ENCODE measurements at regions not wholly inside any gene's neighbourhood (a gene's known extent, or its start where the extent isn't known, plus 50 kb on each side); places are given as distances from the start of the nearest gene placed in this dataset.
"Not testable (repeated sequence)": the region's sequence is repeated elsewhere in the genome, so short reads cannot be mapped to it uniquely, and the experiment has no call there.

GRCh38 chr9:100639854-100640253, 62.0 kb downstream of the CAVIN4 start:
- H3K27ac ChIP-seq (ENCODE audit: low read depth, low read length, severe bottlenecking) = no peak overlapping the region
- H3K36me3 ChIP-seq (ENCODE audit: control insufficient read depth, insufficient read depth, low read length) = no peaks in the 10 kb centered on the region
- 50% methylated on average over 1 of the region's 1 CpG; no CpG with 5 or more reads in 1 of the 2 experiments for WGBS, 2 experiments (ENCODE audit: insufficient coverage in 2 of 2)
- no peak overlapping the region for H3K4me3 ChIP-seq (ENCODE audit: extremely low read depth, insufficient read depth, low read length, poor library complexity, severe bottlenecking)
- peaks cover 5% of the 10 kb centered on the region for H3K9me3 ChIP-seq (ENCODE audit: control insufficient read depth, low read length)
- H3K4me1 ChIP-seq (ENCODE audit: control insufficient read depth, insufficient read depth, low read length, poor library complexity, severe bottlenecking) = no peaks in the 10 kb centered on the region

- Histone ChIP-seq H3K36me3 (ENCODE audit: control insufficient read depth, insufficient read depth, low read length) (no peaks in the 10 kb centered on the region), H3K27ac (ENCODE audit: low read depth, low read length, severe bottlenecking) (no peak overlapping the region), H3K4me1 (ENCODE audit: control insufficient read depth, insufficient read depth, low read length, poor library complexity, severe bottlenecking) (no peaks in the 10 kb centered on the region), H3K4me3 (ENCODE audit: extremely low read depth, insufficient read depth, low read length, poor library complexity, severe bottlenecking) (no peak overlapping the region), H3K9me3 (ENCODE audit: control insufficient read depth, low read length) (peaks cover 5% of the 10 kb centered on the region)
- 94 to 100% methylated on average over 2 to 3 of the region's 5 CpGs for WGBS, 2 experiments (ENCODE audit: insufficient coverage in 2 of 2)
These were observed 62.7 kb downstream of the CAVIN4 start for GRCh38 chr9:100640447-100641050.

GRCh38 chr9:100641166-100641565, 63.3 kb downstream of the CAVIN4 start:
- Histone ChIP-seq H3K36me3 (ENCODE audit: control insufficient read depth, insufficient read depth, low read length) (no peaks in the 10 kb centered on the region), H3K9me3 (ENCODE audit: control insufficient read depth, low read length) (peaks cover 5% of the 10 kb centered on the region), H3K4me1 (ENCODE audit: control insufficient read depth, insufficient read depth, low read length, poor library complexity, severe bottlenecking) (no peaks in the 10 kb centered on the region), H3K27ac (ENCODE audit: low read depth, low read length, severe bottlenecking) (no peak overlapping the region), H3K4me3 (ENCODE audit: extremely low read depth, insufficient read depth, low read length, poor library complexity, severe bottlenecking) (no peak overlapping the region)
- 100% methylated on average over 1 of the region's 2 CpGs; no CpG with 5 or more reads in 1 of the 2 experiments for WGBS, 2 experiments (ENCODE audit: insufficient coverage in 2 of 2)

GRCh38 chr9:100652850-100653249, 75.0 kb downstream of the CAVIN4 start:
- Histone ChIP-seq H3K4me1 (ENCODE audit: control insufficient read depth, insufficient read depth, low read length, poor library complexity, severe bottlenecking) (no peaks in the 10 kb centered on the region), H3K9me3 (ENCODE audit: control insufficient read depth, low read length) (peaks cover 16% of the 10 kb centered on the region), H3K36me3 (ENCODE audit: control insufficient read depth, insufficient read depth, low read length) (no peaks in the 10 kb centered on the region), H3K27ac (ENCODE audit: low read depth, low read length, severe bottlenecking) (no peak overlapping the region), H3K4me3 (ENCODE audit: extremely low read depth, insufficient read depth, low read length, poor library complexity, severe bottlenecking) (no peak overlapping the region)
- 96 to 100% methylated on average over 2 of the region's 4 CpGs for WGBS, 2 experiments (ENCODE audit: insufficient coverage in 2 of 2)

- WGBS, 2 experiments (ENCODE audit: insufficient coverage in 2 of 2) = 86 to 100% methylated on average over 1 to 2 of the region's 4 CpGs
- Histone ChIP-seq H3K4me3 (ENCODE audit: extremely low read depth, insufficient read depth, low read length, poor library complexity, severe bottlenecking) (no peak overlapping the region), H3K9me3 (ENCODE audit: control insufficient read depth, low read length) (peaks cover 16% of the 10 kb centered on the region), H3K27ac (ENCODE audit: low read depth, low read length, severe bottlenecking) (no peak overlapping the region), H3K4me1 (ENCODE audit: control insufficient read depth, insufficient read depth, low read length, poor library complexity, severe bottlenecking) (no peaks in the 10 kb centered on the region), H3K36me3 (ENCODE audit: control insufficient read depth, insufficient read depth, low read length) (no peaks in the 10 kb centered on the region)
These were observed 75.9 kb downstream of the CAVIN4 start for GRCh38 chr9:100653643-100654334.

- H3K27ac ChIP-seq (ENCODE audit: low read depth, low read length, severe bottlenecking); H3K4me3 ChIP-seq (ENCODE audit: extremely low read depth, insufficient read depth, low read length, poor library complexity, severe bottlenecking); H3K36me3 ChIP-seq (ENCODE audit: control insufficient read depth, insufficient read depth, low read length); H3K4me1 ChIP-seq (ENCODE audit: control insufficient read depth, insufficient read depth, low read length, poor library complexity, severe bottlenecking): not testable (repeated sequence)
- H3K9me3 ChIP-seq (ENCODE audit: control insufficient read depth, low read length) = peaks cover 16% of the 10 kb centered on the region
- WGBS, 2 experiments (ENCODE audit: insufficient coverage in 2 of 2) = 77 to 83% methylated on average over 1 to 2 of the region's 2 CpGs
These were observed 79.0 kb downstream of the CAVIN4 start for GRCh38 chr9:100656851-100657250.

- Histone ChIP-seq H3K27ac (ENCODE audit: low read depth, low read length, severe bottlenecking) (no peak overlapping the region), H3K9me3 (ENCODE audit: control insufficient read depth, low read length) (peaks cover 9% of the 10 kb centered on the region), H3K4me3 (ENCODE audit: extremely low read depth, insufficient read depth, low read length, poor library complexity, severe bottlenecking) (no peak overlapping the region), H3K4me1 (ENCODE audit: control insufficient read depth, insufficient read depth, low read length, poor library complexity, severe bottlenecking) (no peaks in the 10 kb centered on the region), H3K36me3 (ENCODE audit: control insufficient read depth, insufficient read depth, low read length) (no peaks in the 10 kb centered on the region)
- WGBS, 2 experiments (ENCODE audit: insufficient coverage in 2 of 2) = 40% methylated on average over 1 of the region's 3 CpGs; no CpG with 5 or more reads in 1 of the 2 experiments
These were observed 83.8 kb downstream of the CAVIN4 start for GRCh38 chr9:100661668-100662067.

- Histone ChIP-seq H3K27ac (ENCODE audit: low read depth, low read length, severe bottlenecking) (no peak overlapping the region), H3K36me3 (ENCODE audit: control insufficient read depth, insufficient read depth, low read length) (no peaks in the 10 kb centered on the region), H3K4me1 (ENCODE audit: control insufficient read depth, insufficient read depth, low read length, poor library complexity, severe bottlenecking) (no peaks in the 10 kb centered on the region), H3K9me3 (ENCODE audit: control insufficient read depth, low read length) (peaks cover 4% of the 10 kb centered on the region), H3K4me3 (ENCODE audit: extremely low read depth, insufficient read depth, low read length, poor library complexity, severe bottlenecking) (no peak overlapping the region)
- WGBS, 2 experiments (ENCODE audit: insufficient coverage in 2 of 2) = 60 to 100% methylated on average over 1 of the region's 1 CpG
These were observed 84.2 kb downstream of the CAVIN4 start for GRCh38 chr9:100662122-100662521.

- H3K4me3 ChIP-seq (ENCODE audit: extremely low read depth, insufficient read depth, low read length, poor library complexity, severe bottlenecking) = no peak overlapping the region
- no peak overlapping the region for H3K27ac ChIP-seq (ENCODE audit: low read depth, low read length, severe bottlenecking)
- no peaks in the 10 kb centered on the region for H3K36me3 ChIP-seq (ENCODE audit: control insufficient read depth, insufficient read depth, low read length)
- no peaks in the 10 kb centered on the region for H3K9me3 ChIP-seq (ENCODE audit: control insufficient read depth, low read length)
- WGBS, 2 experiments (ENCODE audit: insufficient coverage in 2 of 2) = 79 to 83% methylated on average over 1 to 4 of the region's 5 CpGs
- H3K4me1 ChIP-seq (ENCODE audit: control insufficient read depth, insufficient read depth, low read length, poor library complexity, severe bottlenecking) = peaks cover 3% of the 10 kb centered on the region
These were observed 89.6 kb downstream of the CAVIN4 start for GRCh38 chr9:100667448-100667847.

- Histone ChIP-seq H3K4me1 (ENCODE audit: control insufficient read depth, insufficient read depth, low read length, poor library complexity, severe bottlenecking) (peaks cover 3% of the 10 kb centered on the region), H3K36me3 (ENCODE audit: control insufficient read depth, insufficient read depth, low read length) (no peaks in the 10 kb centered on the region), H3K4me3 (ENCODE audit: extremely low read depth, insufficient read depth, low read length, poor library complexity, severe bottlenecking) (no peak overlapping the region), H3K9me3 (ENCODE audit: control insufficient read depth, low read length) (no peaks in the 10 kb centered on the region), H3K27ac (ENCODE audit: low read depth, low read length, severe bottlenecking) (no peak overlapping the region)
- WGBS, 2 experiments (ENCODE audit: insufficient coverage in 2 of 2) = 75 to 83% methylated on average over 6 of the region's 6 CpGs
These were observed 90.1 kb downstream of the CAVIN4 start for GRCh38 chr9:100668024-100668423.

- H3K36me3 ChIP-seq (ENCODE audit: control insufficient read depth, insufficient read depth, low read length) = no peaks in the 10 kb centered on the region
- WGBS, 2 experiments (ENCODE audit: insufficient coverage in 2 of 2) = 44 to 80% methylated on average over 4 of the region's 8 CpGs
- no peak overlapping the region for H3K27ac ChIP-seq (ENCODE audit: low read depth, low read length, severe bottlenecking)
- H3K4me1 ChIP-seq (ENCODE audit: control insufficient read depth, insufficient read depth, low read length, poor library complexity, severe bottlenecking) = peaks cover 3% of the 10 kb centered on the region
- no peak overlapping the region for H3K4me3 ChIP-seq (ENCODE audit: extremely low read depth, insufficient read depth, low read length, poor library complexity, severe bottlenecking)
- no peaks in the 10 kb centered on the region for H3K9me3 ChIP-seq (ENCODE audit: control insufficient read depth, low read length)
These were observed 92.1 kb downstream of the CAVIN4 start for GRCh38 chr9:100669968-100670367.

Data from mesodermal cell (in vitro differentiated cells).